Right lobe of liver (tissue), 4 donors: ENCODE measurements at regions not wholly inside any gene's neighbourhood (a gene's known extent, or its start where the extent isn't known, plus 50 kb on each side); places are given as distances from the start of the nearest gene placed in this dataset.

Experiments
- CTCF ChIP-seq, 4 donors: fragments of 200-600 bp in 3 of 4; fragments of 450-650 bp in 1 of 4; IDR thresholded peaks; one replicate each; pipeline versions ENCODE4 v1.5.1 to v1.8.0; 2016 to 2022; ENCODE audit warnings: antibody characterized with exemption in 4 of 4, mild to moderate bottlenecking in 2 of 4
- POLR2A ChIP-seq: fragments of 450-650 bp; IDR thresholded peaks from one replicate; pipeline ENCODE4 v1.6.1; 2017; ENCODE audit warnings: antibody characterized with exemption, mild to moderate bottlenecking
- donor health status: DM: no; HTN: no; CAD: no.
- donor health status: DM: no; HTN: no; CAD: no.
- donor health status: DM: no; HTN: yes; CAD: no.

- TF ChIP-seq CTCF (IDR thresholded peaks at IDR 0.05): no peak
- TF ChIP-seq POLR2A: no peak
These were observed 537.1 kb upstream of the EEF2KMT start for GRCh38 chr16:5634666-5635180.
